ENCODE measurements at regions not wholly inside any gene's neighbourhood (a gene's known extent, or its start where the extent isn't known, plus 50 kb on each side); places are given as distances from the start of the nearest gene placed in this dataset.

- Histone ChIP-seq H3K27me3 (ENCODE audit: insufficient read depth, low read length) (peaks cover 2% of the 10 kb centered on the region), H3K36me3 (ENCODE audit: insufficient read depth, low read length) (no peaks in the 10 kb centered on the region), H2AFZ (ENCODE audit: low read depth, low read length) (no peak overlapping the region), H3K4me3 (ENCODE audit: low read length) (no peak overlapping the region), H3K9me3 (ENCODE audit: low read length) (no peaks in the 10 kb centered on the region), H3K4me1 (ENCODE audit: insufficient read depth, low read length) (no peaks in the 10 kb centered on the region)
Measured at GRCh38 chr3:194854659-194855390, 169.1 kb downstream of the FAM43A start.

DNA sequence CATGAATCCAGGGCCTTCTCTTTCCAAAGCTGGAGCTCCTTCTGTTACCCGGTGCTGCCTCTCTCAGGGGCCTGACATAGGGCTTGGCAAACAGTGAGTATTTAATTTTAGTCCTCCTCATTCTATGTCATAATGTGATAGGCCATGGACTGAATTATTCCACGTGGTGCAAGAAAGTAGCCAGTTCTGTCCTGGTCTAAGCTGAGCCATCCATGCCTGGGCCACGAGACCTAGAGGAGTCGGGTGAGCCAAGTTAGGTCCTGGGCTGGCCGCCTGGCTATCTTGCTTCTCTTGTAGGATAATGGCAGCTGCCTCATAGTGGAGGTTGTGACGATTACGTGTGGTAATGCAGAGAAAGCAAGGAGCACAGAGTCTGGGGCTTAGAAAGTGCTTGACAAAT lies 170.6 kb downstream of the FAM43A start:
- Histone ChIP-seq H3K36me3 (ENCODE audit: insufficient read depth, low read length) (no peaks in the 10 kb centered on the region), H3K4me1 (ENCODE audit: insufficient read depth, low read length) (no peaks in the 10 kb centered on the region), H2AFZ (ENCODE audit: low read depth, low read length) (no peak overlapping the region), H3K4me3 (ENCODE audit: low read length) (no peak overlapping the region), H3K27me3 (ENCODE audit: insufficient read depth, low read length) (peaks cover 2% of the 10 kb centered on the region), H3K9me3 (ENCODE audit: low read length) (no peaks in the 10 kb centered on the region)

DNA sequence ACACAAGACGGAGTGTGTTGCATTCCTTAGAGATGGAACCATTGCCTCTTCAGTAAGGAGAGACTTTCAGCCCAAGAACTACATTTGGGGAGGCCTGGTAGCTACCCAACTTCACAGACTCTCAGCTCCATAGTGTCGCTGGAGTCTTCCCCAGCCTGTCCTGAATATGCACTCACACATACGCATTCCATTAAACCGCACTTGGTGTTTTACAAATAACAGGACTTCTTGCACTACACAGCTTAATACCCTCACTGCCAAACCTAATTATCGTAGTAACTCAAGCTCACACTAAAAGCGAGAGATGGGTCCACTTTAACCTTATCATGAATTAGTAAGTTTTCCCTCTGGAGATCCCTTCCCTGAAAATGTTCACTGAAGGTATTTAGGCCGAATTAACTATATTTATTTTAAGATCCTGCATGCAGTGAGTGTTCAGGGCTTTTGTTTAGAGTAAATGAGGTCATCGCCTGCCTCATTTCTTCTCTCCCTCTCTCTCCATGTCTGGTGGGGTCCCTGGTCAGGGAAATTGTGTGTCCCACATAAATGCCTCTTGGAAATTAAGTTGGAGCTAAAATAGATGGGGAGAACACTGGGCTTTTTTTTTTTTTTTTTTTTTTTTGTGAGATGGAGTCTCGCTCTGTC lies 171.9 kb downstream of the FAM43A start:
- Histone ChIP-seq H3K4me1 (ENCODE audit: insufficient read depth, low read length) (no peaks in the 10 kb centered on the region), H2AFZ (ENCODE audit: low read depth, low read length) (no peak overlapping the region), H3K27me3 (ENCODE audit: insufficient read depth, low read length) (peaks cover 2% of the 10 kb centered on the region), H3K4me3 (ENCODE audit: low read length) (no peak overlapping the region), H3K36me3 (ENCODE audit: insufficient read depth, low read length) (no peaks in the 10 kb centered on the region), H3K9me3 (ENCODE audit: low read length) (no peaks in the 10 kb centered on the region)

DNA sequence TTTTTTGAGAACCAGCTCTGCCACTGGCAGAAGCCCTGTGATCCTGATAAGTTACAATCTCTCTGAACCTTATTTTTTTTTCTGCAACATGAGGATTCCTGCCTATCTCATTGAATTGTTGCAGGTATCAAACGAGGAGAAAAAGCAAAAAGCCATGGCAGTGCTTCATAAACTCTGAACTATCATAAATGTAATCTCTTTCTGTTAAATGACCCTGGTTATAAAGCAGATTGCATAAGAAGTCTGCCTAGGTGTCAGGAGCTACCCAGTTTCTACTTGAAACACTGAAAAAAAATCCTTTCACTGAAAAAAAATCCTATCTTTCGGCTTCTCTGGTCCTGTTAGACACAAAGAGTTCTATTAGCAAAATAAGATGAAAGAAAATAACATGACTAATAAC lies 172.7 kb downstream of the FAM43A start:
- Histone ChIP-seq H3K9me3 (ENCODE audit: low read length) (no peaks in the 10 kb centered on the region), H3K36me3 (ENCODE audit: insufficient read depth, low read length) (no peaks in the 10 kb centered on the region), H2AFZ (ENCODE audit: low read depth, low read length) (no peak overlapping the region), H3K4me1 (ENCODE audit: insufficient read depth, low read length) (no peaks in the 10 kb centered on the region), H3K4me3 (ENCODE audit: low read length) (no peak overlapping the region), H3K27me3 (ENCODE audit: insufficient read depth, low read length) (peaks cover 2% of the 10 kb centered on the region)

- no peak overlapping the region for H3K4me3 ChIP-seq (ENCODE audit: low read length)
- H3K4me1 ChIP-seq (ENCODE audit: insufficient read depth, low read length) = no peaks in the 10 kb centered on the region
- H3K9me3 ChIP-seq (ENCODE audit: low read length) = no peaks in the 10 kb centered on the region
- no peaks in the 10 kb centered on the region for H3K36me3 ChIP-seq (ENCODE audit: insufficient read depth, low read length)
- H3K27me3 ChIP-seq (ENCODE audit: insufficient read depth, low read length) = no peaks in the 10 kb centered on the region
- no peak overlapping the region for H2AFZ ChIP-seq (ENCODE audit: low read depth, low read length)
Measured at GRCh38 chr3:194860725-194861124, 175.0 kb downstream of the FAM43A start.

GRCh38 chr3:194861375-194861774 lies 175.7 kb downstream of the FAM43A start:
- Histone ChIP-seq H3K9me3 (ENCODE audit: low read length) (no peaks in the 10 kb centered on the region), H3K4me3 (ENCODE audit: low read length) (no peak overlapping the region), H3K27me3 (ENCODE audit: insufficient read depth, low read length) (no peaks in the 10 kb centered on the region), H2AFZ (ENCODE audit: low read depth, low read length) (no peak overlapping the region), H3K36me3 (ENCODE audit: insufficient read depth, low read length) (no peaks in the 10 kb centered on the region), H3K4me1 (ENCODE audit: insufficient read depth, low read length) (no peaks in the 10 kb centered on the region)

DNA sequence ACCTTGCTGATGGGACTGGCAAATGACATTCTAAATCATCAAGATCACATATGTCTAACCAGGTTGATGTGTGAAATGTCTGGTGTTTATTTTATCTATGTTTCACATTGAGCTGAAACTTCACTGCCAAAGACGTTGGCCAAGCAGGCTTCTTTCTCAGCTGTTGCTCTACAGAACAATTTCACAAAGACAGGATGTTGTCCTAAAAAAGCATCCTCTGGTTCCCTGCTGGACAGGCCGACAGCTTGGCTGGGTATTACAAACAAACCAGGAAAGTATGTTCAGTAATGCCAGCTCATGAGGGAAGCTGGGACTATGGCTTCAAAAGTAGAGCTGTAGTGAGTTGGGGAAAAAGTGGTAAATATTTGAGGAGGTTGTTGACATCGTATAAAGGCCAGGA lies 179.4 kb downstream of the FAM43A start:
- H3K9me3 ChIP-seq (ENCODE audit: low read length) = no peaks in the 10 kb centered on the region
- no peaks in the 10 kb centered on the region for H3K27me3 ChIP-seq (ENCODE audit: insufficient read depth, low read length)
- no peaks in the 10 kb centered on the region for H3K4me1 ChIP-seq (ENCODE audit: insufficient read depth, low read length)
- H2AFZ ChIP-seq (ENCODE audit: low read depth, low read length) = no peak overlapping the region
- H3K36me3 ChIP-seq (ENCODE audit: insufficient read depth, low read length) = no peaks in the 10 kb centered on the region
- H3K4me3 ChIP-seq (ENCODE audit: low read length) = no peak overlapping the region

DNA sequence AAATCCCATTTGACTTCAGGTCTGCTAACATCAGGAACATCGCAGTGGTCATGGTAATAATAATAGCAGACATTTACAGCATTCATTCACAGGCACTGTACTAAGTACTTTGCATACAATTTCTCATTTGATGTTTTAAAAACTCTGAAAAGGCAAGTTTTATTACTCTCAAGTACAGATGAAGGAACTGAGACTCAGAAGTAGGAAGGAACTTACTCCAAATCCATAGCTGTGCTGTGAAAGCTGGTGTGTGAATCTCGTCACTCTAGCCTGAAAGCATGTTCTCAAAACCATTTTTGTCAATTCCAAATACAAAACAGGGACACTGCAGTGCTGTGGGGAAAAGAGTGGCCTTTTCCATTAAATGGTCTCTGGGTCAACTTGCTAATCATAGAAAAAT lies 179.9 kb downstream of the FAM43A start:
- no peaks in the 10 kb centered on the region for H3K36me3 ChIP-seq (ENCODE audit: insufficient read depth, low read length)
- no peaks in the 10 kb centered on the region for H3K27me3 ChIP-seq (ENCODE audit: insufficient read depth, low read length)
- H3K4me1 ChIP-seq (ENCODE audit: insufficient read depth, low read length) = no peaks in the 10 kb centered on the region

GRCh38 chr3:194866236-194866635 lies 180.6 kb downstream of the FAM43A start:
- Histone ChIP-seq H3K27me3 (ENCODE audit: insufficient read depth, low read length) (no peaks in the 10 kb centered on the region), H3K9me3 (ENCODE audit: low read length) (no peaks in the 10 kb centered on the region), H3K36me3 (ENCODE audit: insufficient read depth, low read length) (no peaks in the 10 kb centered on the region), H3K4me3 (ENCODE audit: low read length) (no peak overlapping the region), H2AFZ (ENCODE audit: low read depth, low read length) (no peak overlapping the region), H3K4me1 (ENCODE audit: insufficient read depth, low read length) (no peaks in the 10 kb centered on the region)

More for the DNA sequence above, 179.9 kb downstream of the FAM43A start:
- no peak overlapping the region for H2AFZ ChIP-seq (ENCODE audit: low read depth, low read length)
- H3K9me3 ChIP-seq (ENCODE audit: low read length) = no peaks in the 10 kb centered on the region
- H3K4me3 ChIP-seq (ENCODE audit: low read length) = no peak overlapping the region

GRCh38 chr3:194867270-194867983 lies 181.7 kb downstream of the FAM43A start:
- Histone ChIP-seq H3K9me3 (ENCODE audit: low read length) (no peaks in the 10 kb centered on the region), H3K4me1 (ENCODE audit: insufficient read depth, low read length) (no peaks in the 10 kb centered on the region), H2AFZ (ENCODE audit: low read depth, low read length) (no peak overlapping the region), H3K27me3 (ENCODE audit: insufficient read depth, low read length) (peaks cover 2% of the 10 kb centered on the region), H3K36me3 (ENCODE audit: insufficient read depth, low read length) (no peaks in the 10 kb centered on the region), H3K4me3 (ENCODE audit: low read length) (no peak overlapping the region)

DNA sequence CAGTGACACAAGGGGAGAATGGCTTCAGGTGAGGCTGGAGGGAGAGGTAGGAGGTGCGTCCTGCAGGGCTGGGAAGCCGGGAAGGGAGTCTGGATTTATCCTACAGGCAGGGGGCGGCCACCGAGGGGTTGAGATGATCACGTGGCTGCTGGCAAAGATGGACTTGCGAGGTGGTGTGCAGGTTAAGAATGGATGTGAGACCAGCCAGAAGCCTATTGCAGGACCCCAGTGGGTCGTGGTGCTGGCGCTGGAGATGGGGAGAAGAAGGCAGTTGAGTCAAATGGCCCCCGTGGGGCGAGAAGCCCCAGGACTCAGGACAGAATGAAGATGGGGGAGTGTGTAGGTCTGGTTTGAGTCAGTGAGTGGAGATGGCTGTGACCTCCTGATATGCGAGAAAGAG lies 183.1 kb downstream of the FAM43A start:
- no peaks in the 10 kb centered on the region for H3K4me1 ChIP-seq (ENCODE audit: insufficient read depth, low read length)
- H2AFZ ChIP-seq (ENCODE audit: low read depth, low read length) = no peak overlapping the region
- peaks cover 2% of the 10 kb centered on the region for H3K27me3 ChIP-seq (ENCODE audit: insufficient read depth, low read length)
- H3K36me3 ChIP-seq (ENCODE audit: insufficient read depth, low read length) = no peaks in the 10 kb centered on the region
- no peak overlapping the region for H3K4me3 ChIP-seq (ENCODE audit: low read length)
- no peaks in the 10 kb centered on the region for H3K9me3 ChIP-seq (ENCODE audit: low read length)

DNA sequence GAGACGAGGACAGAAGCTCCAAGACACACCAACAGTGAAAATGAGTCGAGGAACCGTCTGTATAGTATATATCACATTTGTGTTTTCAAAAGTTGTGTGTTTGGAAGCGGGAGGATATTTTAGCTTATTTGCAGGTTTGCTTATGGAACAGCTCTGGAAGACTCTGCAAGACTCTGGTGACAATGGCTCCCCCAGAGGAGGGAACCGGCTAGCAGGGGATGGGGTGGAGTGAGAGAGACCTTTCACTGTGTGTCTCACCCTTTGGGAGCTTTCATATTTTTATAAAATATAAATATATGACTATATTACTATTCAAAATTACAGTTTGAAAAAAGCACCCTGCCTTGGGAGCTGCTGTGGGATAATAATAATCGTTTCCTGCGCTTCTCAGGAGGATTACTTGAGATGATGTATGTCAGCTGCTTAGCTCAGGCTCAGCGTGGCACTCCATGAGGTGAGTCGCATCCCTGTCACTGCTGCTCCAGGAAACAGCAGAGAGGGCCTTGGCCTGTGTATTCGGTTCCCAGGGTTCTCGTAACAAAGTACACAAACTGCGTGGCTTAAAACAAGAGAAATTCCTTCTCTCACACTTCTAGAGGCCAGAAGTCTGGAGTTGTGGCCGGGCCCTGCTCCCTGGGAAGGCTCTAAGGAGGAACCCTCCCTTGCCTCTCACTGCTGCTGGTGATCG lies 183.9 kb downstream of the FAM43A start:
- peaks cover 2% of the 10 kb centered on the region for H3K27me3 ChIP-seq (ENCODE audit: insufficient read depth, low read length)
- H2AFZ ChIP-seq (ENCODE audit: low read depth, low read length) = no peak overlapping the region
- H3K9me3 ChIP-seq (ENCODE audit: low read length) = no peaks in the 10 kb centered on the region
- H3K36me3 ChIP-seq (ENCODE audit: insufficient read depth, low read length) = no peaks in the 10 kb centered on the region
- H3K4me1 ChIP-seq (ENCODE audit: insufficient read depth, low read length) = no peaks in the 10 kb centered on the region
- no peak overlapping the region for H3K4me3 ChIP-seq (ENCODE audit: low read length)
